ENCODE measurements at regions not wholly inside any gene's neighbourhood (a gene's known extent, or its start where the extent isn't known, plus 50 kb on each side); places are given as distances from the start of the nearest gene placed in this dataset.

GRCh38 chr11:71101606-71102005 is 150.8 kb downstream of the SHANK2 start:
- Histone ChIP-seq H3K27me3 (ENCODE audit: insufficient read depth, low read depth) (no peaks in the 10 kb centered on the region), H3K4me2 (no peak overlapping the region), H2AFZ (ENCODE audit: low read depth) (no peak overlapping the region), H3K4me3 (IDR thresholded peaks at IDR 0.05; ENCODE audit: insufficient read depth, low read depth, low read length) (no peak overlapping the region), H3K27ac (no peak overlapping the region), H4K20me1 (ENCODE audit: insufficient read depth) (no peaks in the 10 kb centered on the region), H3K4me1 (ENCODE audit: low read depth, poor library complexity, severe bottlenecking) (no peaks in the 10 kb centered on the region), H3K36me3 (ENCODE audit: insufficient read depth) (no peaks in the 10 kb centered on the region), H3K79me2 (ENCODE audit: insufficient read depth, low read depth) (no peaks in the 10 kb centered on the region), H3K9ac (no peak overlapping the region)
- no peak for TF ChIP-seq CTCF (conservative IDR thresholded peaks at IDR 0.05; ENCODE audit: low read depth, low read length)

GRCh38 chr11:71101046-71101445 is 151.3 kb downstream of the SHANK2 start:
- H3K27me3 ChIP-seq (ENCODE audit: insufficient read depth, low read depth) = no peaks in the 10 kb centered on the region
- H3K27ac ChIP-seq = no peak overlapping the region
- no peak overlapping the region for H3K4me3 ChIP-seq (IDR thresholded peaks at IDR 0.05; ENCODE audit: insufficient read depth, low read depth, low read length)
- no peaks in the 10 kb centered on the region for H3K4me1 ChIP-seq (ENCODE audit: low read depth, poor library complexity, severe bottlenecking)
- H4K20me1 ChIP-seq (ENCODE audit: insufficient read depth) = no peaks in the 10 kb centered on the region
- H3K4me2 ChIP-seq = no peak overlapping the region
- no peak overlapping the region for H2AFZ ChIP-seq (ENCODE audit: low read depth)
- TF ChIP-seq CTCF (conservative IDR thresholded peaks at IDR 0.05; ENCODE audit: low read depth, low read length) = no peak
- no peaks in the 10 kb centered on the region for H3K79me2 ChIP-seq (ENCODE audit: insufficient read depth, low read depth)
- H3K36me3 ChIP-seq (ENCODE audit: insufficient read depth) = no peaks in the 10 kb centered on the region
- no peak overlapping the region for H3K9ac ChIP-seq

GRCh38 chr11:71098776-71099175 is 153.6 kb downstream of the SHANK2 start:
- no peak overlapping the region for H3K4me3 ChIP-seq (IDR thresholded peaks at IDR 0.05; ENCODE audit: insufficient read depth, low read depth, low read length)
- no peak overlapping the region for H2AFZ ChIP-seq (ENCODE audit: low read depth)
- TF ChIP-seq CTCF (conservative IDR thresholded peaks at IDR 0.05; ENCODE audit: low read depth, low read length) = no peak
- H3K4me1 ChIP-seq (ENCODE audit: low read depth, poor library complexity, severe bottlenecking) = no peaks in the 10 kb centered on the region
- no peaks in the 10 kb centered on the region for H3K27me3 ChIP-seq (ENCODE audit: insufficient read depth, low read depth)
- no peak overlapping the region for H3K9ac ChIP-seq
- no peak overlapping the region for H3K27ac ChIP-seq
- no peaks in the 10 kb centered on the region for H3K79me2 ChIP-seq (ENCODE audit: insufficient read depth, low read depth)
- no peak overlapping the region for H3K4me2 ChIP-seq
- no peaks in the 10 kb centered on the region for H3K36me3 ChIP-seq (ENCODE audit: insufficient read depth)
- H4K20me1 ChIP-seq (ENCODE audit: insufficient read depth) = no peaks in the 10 kb centered on the region

GRCh38 chr11:71097506-71098240 is 154.7 kb downstream of the SHANK2 start:
- no peak for TF ChIP-seq CTCF (conservative IDR thresholded peaks at IDR 0.05; ENCODE audit: low read depth, low read length)
- Histone ChIP-seq H3K4me3 (IDR thresholded peaks at IDR 0.05; ENCODE audit: insufficient read depth, low read depth, low read length) (no peak overlapping the region), H3K9ac (no peak overlapping the region), H3K4me2 (no peak overlapping the region), H2AFZ (ENCODE audit: low read depth) (no peak overlapping the region), H3K4me1 (ENCODE audit: low read depth, poor library complexity, severe bottlenecking) (no peaks in the 10 kb centered on the region), H3K27ac (no peak overlapping the region), H3K36me3 (ENCODE audit: insufficient read depth) (no peaks in the 10 kb centered on the region), H4K20me1 (ENCODE audit: insufficient read depth) (no peaks in the 10 kb centered on the region), H3K27me3 (ENCODE audit: insufficient read depth, low read depth) (no peaks in the 10 kb centered on the region), H3K79me2 (ENCODE audit: insufficient read depth, low read depth) (no peaks in the 10 kb centered on the region)
